ENCODE measurements at regions not wholly inside any gene's neighbourhood (a gene's known extent, or its start where the extent isn't known, plus 50 kb on each side); places are given as distances from the start of the nearest gene placed in this dataset.

- TF ChIP-seq CTCF (IDR thresholded peaks at IDR 0.05; ENCODE audit: low read length) (no peak), EZH2phosphoT487 (IDR thresholded peaks at IDR 0.05; ENCODE audit: low read length) (no peak)
These were observed 852.3 kb upstream of the ALCAM start for GRCh38 chr3:104514371-104514770.

Measured in MM.1S (cell line).